HCT116 (cell line): ENCODE measurements at regions not wholly inside any gene's neighbourhood (a gene's known extent, or its start where the extent isn't known, plus 50 kb on each side); places are given as distances from the start of the nearest gene placed in this dataset.

Experiments used
- ATAC-seq: fragments of 200-7000 bp; cut with Tn5 transposase; 2 replicates; pipeline ENCODE4 v1.9.1; 2020; ENCODE audit warnings: mild to moderate bottlenecking, moderate library complexity
- BruUV-seq: library from RNA; stranded (reverse); fragments of 400-500 nt; replicated peaks from 2 replicates; lab custom pipeline; 2021; lab: Mats Ljungman, UMichigan
- CTCF ChIA-PET: fragments of 300-600 bp; sonication (Branson Sonifier 250); formaldehyde crosslinking; loops from one replicate; lab custom pipeline; 2021; ENCODE audit warnings: antibody characterized with exemption; lab: Charles Lee
- POLR2A ChIA-PET: fragments of 300-600, 350-600 bp; sonication (Branson Sonifier 250); formaldehyde crosslinking; loops from one replicate; lab custom pipeline; 2021; ENCODE audit warnings: antibody characterized with exemption; lab: Charles Lee
- RAD21 ChIA-PET, 2 experiments: fragments of 300-600 bp; sonication (Branson Sonifier 250); formaldehyde crosslinking; loops; one replicate each; lab custom pipeline; 2023; ENCODE audit warnings: low total read pairs in 2 of 2; ENCODE audit not compliant: uncharacterized antibody in 2 of 2, unreplicated experiment in 2 of 2, low non-redundant PET in 1 of 2; lab: Charles Lee
- DNase-seq: peaks from one replicate; pipeline ENCODE4 v3.0.0-alpha.2; 2010; ENCODE audit warnings: low read depth, low spot score
- H2AFZ ChIP-seq: fragments of 200-600 bp; shearing (Covaris generic), sonication (generic); 2 replicates; pipeline ENCODE4 v1.6.1; 2017; ENCODE audit warnings: low read depth, mixed run types, mixed read lengths, antibody characterized with exemption, low read length; ENCODE audit not compliant: poor library complexity, severe bottlenecking
- H3K27ac ChIP-seq: 2 replicates; pipeline ENCODE4 v1.5.1; 2012; ENCODE audit warnings: low read depth, low read length
- H3K27me3 ChIP-seq: fragments of 200-600 bp; sonication (generic); 2 replicates; pipeline ENCODE4 v1.6.1; 2016; ENCODE audit warnings: mixed run types, low read length, mixed read lengths; ENCODE audit not compliant: insufficient read depth
- H3K36me3 ChIP-seq, 2 experiments: fragments of 200-500 bp in 1 of 2; fragments of 200-600 bp in 1 of 2; sonication (Bioruptor generic) in 1 of 2; sonication (generic) in 1 of 2; 2 replicates each; pipeline versions ENCODE4 v1.5.1 to v1.6.1; 2014 to 2016; ENCODE audit warnings: low read length in 2 of 2, inconsistent platforms in 1 of 2, mixed read lengths in 1 of 2, mixed run types in 1 of 2; ENCODE audit not compliant: insufficient read depth in 2 of 2, control insufficient read depth in 1 of 2
- H3K4me1 ChIP-seq, 2 experiments: fragments of 200-600 bp in 1 of 2; sonication (generic) in 1 of 2; 2 replicates each; pipeline versions ENCODE4 v1.5.1 to v1.6.1; 2012 to 2017; ENCODE audit warnings: low read length in 2 of 2, inconsistent platforms in 1 of 2, mild to moderate bottlenecking in 1 of 2, mixed read lengths in 1 of 2, mixed run types in 1 of 2, moderate library complexity in 1 of 2; ENCODE audit not compliant: insufficient read depth in 2 of 2, control insufficient read depth in 1 of 2
- H3K4me2 ChIP-seq: fragments of 200-600 bp; sonication (generic); 2 replicates; pipeline ENCODE4 v1.6.1; 2017; ENCODE audit warnings: mixed run types, low read length, mixed read lengths
- H3K4me3 ChIP-seq, 2 experiments: fragments of 200-600 bp in 1 of 2; sonication (generic) in 1 of 2; replicated peaks in 1 of 2; 2 replicates each; pipeline ENCODE4 v1.5.1; 2011 to 2016; ENCODE audit warnings: low read length in 2 of 2, control low read depth in 1 of 2, low read depth in 1 of 2, mild to moderate bottlenecking in 1 of 2, mixed read lengths in 1 of 2, mixed run types in 1 of 2
- H3K79me2 ChIP-seq: fragments of 200-600 bp; sonication (generic); 2 replicates; pipeline ENCODE4 v1.6.1; 2017; ENCODE audit warnings: mild to moderate bottlenecking, mixed run types, low read length, moderate library complexity, mixed read lengths; ENCODE audit not compliant: insufficient read depth
- H3K9ac ChIP-seq: fragments of 200-600 bp; sonication (generic); 2 replicates; pipeline ENCODE4 v1.6.1; 2016; ENCODE audit warnings: low read length, mixed read lengths
- H3K9me2 ChIP-seq: fragments of 200-600 bp; sonication (generic), shearing (Covaris generic); 2 replicates; pipeline ENCODE4 v1.6.1; 2017; ENCODE audit warnings: mixed run types, mild to moderate bottlenecking, moderate library complexity; ENCODE audit not compliant: insufficient read depth
- H3K9me3 ChIP-seq, 2 experiments: fragments of 200-500 bp in 1 of 2; fragments of 200-600 bp in 1 of 2; sonication (Bioruptor generic) in 1 of 2; sonication (generic) in 1 of 2; 2 replicates each; pipeline ENCODE4 v1.6.1; 2014 to 2017; ENCODE audit warnings: low read length in 2 of 2, mixed read lengths in 2 of 2, inconsistent platforms in 1 of 2, low read depth in 1 of 2, mild to moderate bottlenecking in 1 of 2, mixed run types in 1 of 2, moderate library complexity in 1 of 2; ENCODE audit not compliant: control insufficient read depth in 1 of 2, insufficient read depth in 1 of 2
- H4K20me1 ChIP-seq: fragments of 200-600 bp; sonication (generic), shearing (Covaris generic); 2 replicates; pipeline ENCODE4 v1.6.1; 2017; ENCODE audit warnings: mixed run types, mild to moderate bottlenecking, moderate library complexity; ENCODE audit not compliant: insufficient read depth
- ELF1 ChIP-seq: IDR thresholded peaks from 2 replicates; pipeline ENCODE4 v1.6.1; 2012; ENCODE audit warnings: low read depth, borderline replicate concordance
- EZH2 ChIP-seq: fragments of 200-600 bp; sonication (generic); IDR thresholded peaks from 2 replicates; pipeline ENCODE4 v1.6.1; 2017; ENCODE audit warnings: antibody characterized with exemption, mixed run types
- FOSL1 ChIP-seq: IDR thresholded peaks from 2 replicates; pipeline ENCODE4 v1.6.1; 2012; ENCODE audit warnings: low read depth
- JUND ChIP-seq: IDR thresholded peaks from 2 replicates; pipeline ENCODE4 v1.6.1; 2012
- MAX ChIP-seq: IDR thresholded peaks from 2 replicates; pipeline ENCODE4 v1.6.1; 2012
- POLR2A ChIP-seq: IDR thresholded peaks from 2 replicates; pipeline ENCODE4 v1.7.0; 2011; ENCODE audit warnings: borderline replicate concordance; ENCODE audit not compliant: insufficient read depth, insufficient read length; ENCODE audit errors: extremely low read depth
- RAD21 ChIP-seq: IDR thresholded peaks from 2 replicates; pipeline ENCODE4 v1.6.1; 2012; ENCODE audit warnings: low read depth, mild to moderate bottlenecking
- REST ChIP-seq: IDR thresholded peaks from 2 replicates; pipeline ENCODE4 v1.6.1; 2012; ENCODE audit warnings: low read depth
- SIN3A ChIP-seq: IDR thresholded peaks from 2 replicates; pipeline ENCODE4 v1.6.1; 2012; ENCODE audit warnings: low read depth
- SP1 ChIP-seq: IDR thresholded peaks from 2 replicates; pipeline ENCODE4 v1.6.1; 2012; ENCODE audit warnings: low read depth
- SRF ChIP-seq: IDR thresholded peaks from 2 replicates; pipeline ENCODE4 v1.6.1; 2012; ENCODE audit warnings: low read depth
- YY1 ChIP-seq: IDR thresholded peaks from 2 replicates; pipeline ENCODE4 v1.6.1; 2011; ENCODE audit warnings: low read length, low read depth, moderate library complexity, mild to moderate bottlenecking; ENCODE audit not compliant: insufficient replicate concordance; ENCODE audit errors: extremely low read depth
- ZFX ChIP-seq: fragments of 450-650 bp; IDR thresholded peaks from 2 replicates; pipeline ENCODE4 v1.6.1; 2017
- ZNF274 ChIP-seq: fragments of 200-500 bp; sonication (Bioruptor generic); IDR thresholded peaks from 2 replicates; pipeline ENCODE4 v1.6.1; 2014; ENCODE audit warnings: mild to moderate bottlenecking, low read depth, low read length, inconsistent platforms
- intact Hi-C: fragments of 100-400 bp; cut with micrococcal nuclease; formaldehyde crosslinking; loops from 2 replicates; pipeline ENCODE4 v1.10.0; 2022
- TF ChIP-seq, protein P1 (sequence below): IDR thresholded peaks from 2 replicates; pipeline ENCODE4 v1.6.1; 2012
- TF ChIP-seq, protein P2 (sequence below), 3 experiments: fragments of 200-600 bp in 1 of 3; sonication (generic) in 1 of 3; IDR thresholded peaks in 2 of 3; conservative IDR thresholded peaks in 1 of 3; 2 replicates each; pipeline ENCODE4 v1.5.1; 2012 to 2017; ENCODE audit warnings: low read depth in 2 of 3, low read length in 2 of 3, antibody characterized with exemption in 1 of 3, borderline replicate concordance in 1 of 3, control low read depth in 1 of 3, mild to moderate bottlenecking in 1 of 3, mixed read lengths in 1 of 3, mixed run types in 1 of 3, moderate library complexity in 1 of 3; ENCODE audit not compliant: insufficient read depth in 1 of 3

DNA sequence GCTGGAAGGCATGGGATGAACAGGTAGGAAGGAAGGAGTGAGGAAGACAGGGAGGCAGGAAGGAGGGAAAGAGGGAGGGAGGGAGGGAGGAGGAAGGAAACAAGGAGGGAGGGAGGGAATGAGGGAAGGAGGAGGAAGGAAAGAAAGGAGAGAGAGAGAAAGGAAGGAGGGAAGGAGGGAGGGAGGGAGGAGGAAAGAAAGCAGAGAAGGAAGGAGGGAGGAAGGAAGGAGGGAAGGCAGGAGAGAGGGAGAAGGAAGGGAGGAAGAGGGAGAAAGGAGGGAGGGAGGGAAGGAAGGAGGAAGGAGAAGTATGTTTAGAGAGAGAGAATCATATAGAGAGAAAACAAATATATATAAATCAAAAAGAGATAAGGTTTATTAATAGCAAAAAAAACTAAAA is 175.9 kb upstream of the FOXN3 start:
- BruUV-seq = no TSS peak
- no peaks in the 10 kb centered on the region for H3K4me1 ChIP-seq
- ChIA-PET RAD21 (no interaction called here), POLR2A (no interaction called here), CTCF (no interaction called here)
- intact Hi-C loops = no loop called here
- TF ChIP-seq, protein P1, sequence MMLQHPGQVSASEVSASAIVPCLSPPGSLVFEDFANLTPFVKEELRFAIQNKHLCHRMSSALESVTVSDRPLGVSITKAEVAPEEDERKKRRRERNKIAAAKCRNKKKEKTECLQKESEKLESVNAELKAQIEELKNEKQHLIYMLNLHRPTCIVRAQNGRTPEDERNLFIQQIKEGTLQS = no peak
- no peak for TF ChIP-seq POLR2A
- TF ChIP-seq JUND = no peak
- no peak for TF ChIP-seq SP1
- no peak for TF ChIP-seq EZH2
- TF ChIP-seq ELF1 = no peak
- no peak for TF ChIP-seq SIN3A
- no peak overlapping the region for H3K27ac ChIP-seq
- no peaks in the 10 kb centered on the region for H3K36me3 ChIP-seq
- H2AFZ ChIP-seq = no peak overlapping the region
- no peaks in the 10 kb centered on the region for H3K9me2 ChIP-seq
- H3K79me2 ChIP-seq = no peaks in the 10 kb centered on the region
- H3K9me3 ChIP-seq = 0 out of 4 replicates have a peak, but pooled peaks cover 0 to 7% of the 10 kb centered on the region in 2 experiments
- DNase-seq = no peak
- no peak overlapping the region for H3K4me3 ChIP-seq
- H4K20me1 ChIP-seq = no peaks in the 10 kb centered on the region
- H3K27me3 ChIP-seq = no peaks in the 10 kb centered on the region
- H3K9ac ChIP-seq = no peak overlapping the region
- no peak overlapping the region for H3K4me2 ChIP-seq
- no peak for ATAC-seq

- DNase-seq (no peak), ATAC-seq (no peak)
- no peaks in the 10 kb centered on the region for H3K79me2 ChIP-seq
- no peak overlapping the region for H3K27ac ChIP-seq
- no peaks in the 10 kb centered on the region for H3K9me3 ChIP-seq
- no peak overlapping the region for H3K4me3 ChIP-seq
- H2AFZ ChIP-seq = no peak overlapping the region
- H3K4me1 ChIP-seq = no peaks in the 10 kb centered on the region
- POLR2A ChIA-PET = no interaction called here
- no peaks in the 10 kb centered on the region for H3K36me3 ChIP-seq
- CTCF ChIA-PET = no interaction called here
- H3K9me2 ChIP-seq = no peaks in the 10 kb centered on the region
- RAD21 ChIA-PET = no interaction called here
- no peaks in the 10 kb centered on the region for H3K27me3 ChIP-seq
- no TSS peak for BruUV-seq
- intact Hi-C loops = no loop called here
- no peak overlapping the region for H3K9ac ChIP-seq
- no peak overlapping the region for H3K4me2 ChIP-seq
- no peaks in the 10 kb centered on the region for H4K20me1 ChIP-seq
- TF ChIP-seq ZFX (no peak), ZNF274 (no peak), REST (no peak), SP1 (no peak), FOSL1 (no peak), SRF (no peak), SIN3A (no peak), YY1 (no peak), RAD21 (no peak), MAX (no peak)
- TF ChIP-seq, protein P2, sequence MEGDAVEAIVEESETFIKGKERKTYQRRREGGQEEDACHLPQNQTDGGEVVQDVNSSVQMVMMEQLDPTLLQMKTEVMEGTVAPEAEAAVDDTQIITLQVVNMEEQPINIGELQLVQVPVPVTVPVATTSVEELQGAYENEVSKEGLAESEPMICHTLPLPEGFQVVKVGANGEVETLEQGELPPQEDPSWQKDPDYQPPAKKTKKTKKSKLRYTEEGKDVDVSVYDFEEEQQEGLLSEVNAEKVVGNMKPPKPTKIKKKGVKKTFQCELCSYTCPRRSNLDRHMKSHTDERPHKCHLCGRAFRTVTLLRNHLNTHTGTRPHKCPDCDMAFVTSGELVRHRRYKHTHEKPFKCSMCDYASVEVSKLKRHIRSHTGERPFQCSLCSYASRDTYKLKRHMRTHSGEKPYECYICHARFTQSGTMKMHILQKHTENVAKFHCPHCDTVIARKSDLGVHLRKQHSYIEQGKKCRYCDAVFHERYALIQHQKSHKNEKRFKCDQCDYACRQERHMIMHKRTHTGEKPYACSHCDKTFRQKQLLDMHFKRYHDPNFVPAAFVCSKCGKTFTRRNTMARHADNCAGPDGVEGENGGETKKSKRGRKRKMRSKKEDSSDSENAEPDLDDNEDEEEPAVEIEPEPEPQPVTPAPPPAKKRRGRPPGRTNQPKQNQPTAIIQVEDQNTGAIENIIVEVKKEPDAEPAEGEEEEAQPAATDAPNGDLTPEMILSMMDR (IDR thresholded peaks at IDR 0.05 in 2 of 3, conservative IDR thresholded peaks at IDR 0.05 in 1 of 3; ENCODE audit: borderline replicate concordance in 1 of 3, insufficient read depth in 1 of 3, low read depth in 2 of 3, low read length in 2 of 3) = no peak
Observed at GRCh38 chr14:89589400-89590118, 172.5 kb upstream of the FOXN3 start.
